ENCODE measurements at regions not wholly inside any gene's neighbourhood (a gene's known extent, or its start where the extent isn't known, plus 50 kb on each side); places are given as distances from the start of the nearest gene placed in this dataset.

DNA sequence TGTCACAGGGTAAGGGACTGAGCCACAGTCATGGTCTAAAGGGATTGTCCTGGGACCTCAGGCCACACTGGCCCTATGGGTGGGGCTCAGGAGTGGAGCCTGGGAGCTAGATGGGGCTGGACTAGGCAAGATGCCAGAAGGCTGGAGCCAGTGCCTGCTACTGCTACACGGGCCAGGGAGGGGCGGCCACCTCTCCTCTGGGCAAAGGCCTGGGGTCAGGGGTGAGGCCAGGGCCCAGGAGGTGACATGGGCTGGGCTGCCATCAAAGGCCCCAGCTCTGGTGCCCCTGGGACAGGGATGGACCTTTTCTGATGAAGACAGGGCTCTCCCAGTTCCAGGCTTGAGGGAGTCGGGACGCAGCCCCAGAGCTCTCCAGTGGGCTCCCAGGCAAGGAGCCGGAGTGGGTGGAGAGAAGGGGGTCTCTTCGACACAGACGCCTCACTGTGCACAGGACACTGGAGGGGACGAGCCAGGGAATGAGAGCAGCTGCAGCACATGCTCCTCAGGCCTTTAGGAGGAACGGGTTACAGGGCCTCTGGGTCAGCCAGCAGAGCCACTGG is 62.1 kb upstream of the IQSEC1 start:
- no peak for DNase-seq (ENCODE audit: low spot score)
- no peak overlapping the region for H3K27ac ChIP-seq
- no peaks in the 10 kb centered on the region for H3K9me3 ChIP-seq
- H3K36me3 ChIP-seq, result no peaks in the 10 kb centered on the region
- H3K27me3 ChIP-seq (replicated peaks; ENCODE audit: insufficient read depth), result no peaks in the 10 kb centered on the region
- H3K4me3 ChIP-seq, result no peak overlapping the region
- no peak for ATAC-seq (ENCODE audit: insufficient number of reproducible peaks, low FRiP score, low read depth)
- H3K4me1 ChIP-seq (ENCODE audit: control insufficient read depth in 1 of 2, low read depth in 2 of 2), result no peaks in the 10 kb centered on the region
- TF ChIP-seq, protein P1, sequence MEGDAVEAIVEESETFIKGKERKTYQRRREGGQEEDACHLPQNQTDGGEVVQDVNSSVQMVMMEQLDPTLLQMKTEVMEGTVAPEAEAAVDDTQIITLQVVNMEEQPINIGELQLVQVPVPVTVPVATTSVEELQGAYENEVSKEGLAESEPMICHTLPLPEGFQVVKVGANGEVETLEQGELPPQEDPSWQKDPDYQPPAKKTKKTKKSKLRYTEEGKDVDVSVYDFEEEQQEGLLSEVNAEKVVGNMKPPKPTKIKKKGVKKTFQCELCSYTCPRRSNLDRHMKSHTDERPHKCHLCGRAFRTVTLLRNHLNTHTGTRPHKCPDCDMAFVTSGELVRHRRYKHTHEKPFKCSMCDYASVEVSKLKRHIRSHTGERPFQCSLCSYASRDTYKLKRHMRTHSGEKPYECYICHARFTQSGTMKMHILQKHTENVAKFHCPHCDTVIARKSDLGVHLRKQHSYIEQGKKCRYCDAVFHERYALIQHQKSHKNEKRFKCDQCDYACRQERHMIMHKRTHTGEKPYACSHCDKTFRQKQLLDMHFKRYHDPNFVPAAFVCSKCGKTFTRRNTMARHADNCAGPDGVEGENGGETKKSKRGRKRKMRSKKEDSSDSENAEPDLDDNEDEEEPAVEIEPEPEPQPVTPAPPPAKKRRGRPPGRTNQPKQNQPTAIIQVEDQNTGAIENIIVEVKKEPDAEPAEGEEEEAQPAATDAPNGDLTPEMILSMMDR (IDR thresholded peaks at IDR 0.05), result no peak

DNA sequence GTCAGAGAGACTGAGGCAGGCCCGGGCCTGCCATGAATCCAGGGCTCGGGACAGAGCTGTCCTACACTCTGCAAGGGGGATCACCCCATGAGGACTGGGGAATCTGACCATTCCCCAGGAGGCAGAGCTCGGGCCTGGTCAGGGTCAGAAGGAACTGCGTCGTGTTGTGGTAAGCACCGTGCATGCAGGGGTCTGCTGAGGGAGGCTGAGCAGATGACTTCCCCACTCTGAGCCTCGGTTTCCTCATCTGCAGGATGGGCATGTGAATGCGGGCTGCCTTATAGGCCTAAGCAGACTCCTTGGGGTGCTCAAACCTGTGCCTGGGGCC is 61.6 kb upstream of the IQSEC1 start:
- H3K4me1 ChIP-seq (ENCODE audit: control insufficient read depth in 1 of 2, low read depth in 2 of 2), result no peaks in the 10 kb centered on the region
- no peaks in the 10 kb centered on the region for H3K27me3 ChIP-seq (replicated peaks; ENCODE audit: insufficient read depth)
- H3K27ac ChIP-seq, result no peak overlapping the region
- DNase-seq (ENCODE audit: low spot score), result no peak
- TF ChIP-seq, protein P1 (IDR thresholded peaks at IDR 0.05), result no peak
- no peak overlapping the region for H3K4me3 ChIP-seq
- ATAC-seq (ENCODE audit: insufficient number of reproducible peaks, low FRiP score, low read depth), result no peak
- no peaks in the 10 kb centered on the region for H3K36me3 ChIP-seq
- no peaks in the 10 kb centered on the region for H3K9me3 ChIP-seq

DNA sequence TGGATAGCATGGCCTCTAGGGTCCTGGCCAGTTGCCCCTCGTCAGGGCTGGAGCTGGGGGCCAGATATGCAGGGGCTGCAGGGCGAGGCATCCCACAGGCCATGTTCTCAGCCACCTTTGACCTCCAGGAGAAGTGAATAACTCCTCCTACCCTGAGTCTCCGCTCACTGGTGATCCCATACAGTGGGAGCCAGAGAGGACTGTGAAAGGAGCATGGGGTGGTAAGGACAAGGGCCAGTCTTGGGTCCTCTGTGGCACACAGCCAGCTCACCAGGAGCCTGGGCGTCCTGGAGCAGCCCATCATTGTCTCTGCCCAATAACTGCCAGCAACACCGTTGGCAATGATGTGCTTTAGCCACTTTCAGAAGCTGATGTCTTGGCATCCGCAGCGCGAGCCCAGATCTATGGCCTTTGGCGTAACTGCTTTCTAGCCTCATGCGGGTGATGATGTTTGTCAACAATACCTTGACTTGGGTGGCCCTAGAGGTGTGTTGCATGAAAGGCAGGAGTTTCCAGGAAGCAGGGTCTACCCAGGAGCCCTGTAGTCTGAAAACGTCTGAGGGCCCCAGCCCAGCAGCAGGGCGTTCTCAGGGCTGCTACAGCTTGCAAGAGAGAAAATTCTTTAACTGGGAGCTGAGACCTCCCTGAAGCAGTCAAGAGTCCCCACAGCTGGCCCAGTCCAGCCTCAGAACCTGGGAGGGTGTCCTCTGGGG is 61.1 kb upstream of the IQSEC1 start:
- Histone ChIP-seq H3K27me3 (replicated peaks; ENCODE audit: insufficient read depth) (no peaks in the 10 kb centered on the region), H3K36me3 (no peaks in the 10 kb centered on the region), H3K4me3 (no peak overlapping the region), H3K27ac (no peak overlapping the region), H3K4me1 (ENCODE audit: control insufficient read depth in 1 of 2, low read depth in 2 of 2) (no peaks in the 10 kb centered on the region), H3K9me3 (no peaks in the 10 kb centered on the region)
- TF ChIP-seq, protein P1 (IDR thresholded peaks at IDR 0.05), result no peak
- DNase-seq (ENCODE audit: low spot score), result no peak
- ATAC-seq (ENCODE audit: insufficient number of reproducible peaks, low FRiP score, low read depth), result no peak

DNA sequence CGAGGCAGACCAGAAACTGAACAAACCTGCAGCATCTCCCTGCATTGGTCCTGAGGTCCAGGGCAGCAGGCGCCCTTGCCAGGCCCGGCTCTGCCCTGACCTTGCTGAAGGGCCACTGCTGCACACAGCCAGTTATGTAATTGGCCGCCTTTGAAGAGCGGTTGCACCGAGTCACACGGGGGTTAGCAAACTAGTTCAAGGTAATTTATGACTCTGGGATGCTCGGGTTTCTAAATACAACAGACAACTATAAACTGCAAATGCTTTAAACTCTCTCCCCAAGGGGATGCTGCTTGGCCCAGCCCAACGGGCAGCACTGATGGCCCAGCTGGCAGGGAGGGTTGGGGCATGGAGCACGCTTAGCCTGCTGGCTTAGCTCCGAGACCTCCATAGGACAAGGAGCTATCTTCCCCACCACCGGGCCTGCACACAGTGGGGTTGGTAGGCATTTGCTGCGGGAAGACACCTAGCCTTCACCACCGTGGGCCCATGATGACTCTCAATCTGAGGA is 60.3 kb upstream of the IQSEC1 start:
- Histone ChIP-seq H3K4me1 (ENCODE audit: control insufficient read depth in 1 of 2, low read depth in 2 of 2) (no peaks in the 10 kb centered on the region), H3K9me3 (no peaks in the 10 kb centered on the region), H3K27me3 (replicated peaks; ENCODE audit: insufficient read depth) (no peaks in the 10 kb centered on the region), H3K4me3 (no peak overlapping the region), H3K36me3 (no peaks in the 10 kb centered on the region), H3K27ac (no peak overlapping the region)
- ATAC-seq (ENCODE audit: insufficient number of reproducible peaks, low FRiP score, low read depth) (no peak), DNase-seq (ENCODE audit: low spot score) (no peak)
- TF ChIP-seq, protein P1 (IDR thresholded peaks at IDR 0.05), result no peak

DNA sequence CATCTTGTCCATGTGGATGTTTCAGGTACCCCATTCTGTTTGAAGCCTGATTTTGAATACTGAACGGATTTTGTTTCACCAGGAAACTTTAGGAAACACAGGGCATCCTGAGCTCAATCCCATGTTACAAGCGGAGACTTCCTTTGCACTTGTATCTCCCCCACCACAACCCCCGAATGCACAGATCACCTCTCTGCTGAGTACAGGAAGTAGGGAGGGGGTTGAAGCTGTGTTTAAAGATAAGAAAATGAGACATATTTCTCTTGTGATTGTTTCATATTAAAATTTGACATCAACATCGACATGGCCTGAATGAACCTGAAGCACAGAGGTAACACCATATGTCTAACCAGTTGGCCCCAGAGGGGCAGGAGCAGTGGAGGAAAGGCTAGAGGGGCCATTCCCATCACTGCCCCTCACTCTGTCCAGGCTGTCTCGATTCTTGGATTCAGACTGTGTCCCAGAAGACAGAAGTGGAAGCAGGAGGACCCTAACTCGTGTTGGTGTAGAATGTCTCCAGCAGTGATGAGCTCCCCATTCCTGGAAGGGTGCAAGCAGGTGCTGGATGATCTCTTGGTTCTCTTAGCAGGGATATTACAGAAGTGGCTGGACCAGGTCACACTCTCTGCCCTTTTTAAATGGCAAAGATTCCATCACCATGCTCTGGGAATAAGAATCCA is 59.6 kb upstream of the IQSEC1 start:
- TF ChIP-seq, protein P1 (IDR thresholded peaks at IDR 0.05), result no peak
- no peak overlapping the region for H3K27ac ChIP-seq
- DNase-seq (ENCODE audit: low spot score) (no peak), ATAC-seq (ENCODE audit: insufficient number of reproducible peaks, low FRiP score, low read depth) (no peak)
- no peaks in the 10 kb centered on the region for H3K9me3 ChIP-seq
- H3K36me3 ChIP-seq, result no peaks in the 10 kb centered on the region
- no peak overlapping the region for H3K4me3 ChIP-seq
- no peaks in the 10 kb centered on the region for H3K27me3 ChIP-seq (replicated peaks; ENCODE audit: insufficient read depth)
- H3K4me1 ChIP-seq (ENCODE audit: control insufficient read depth in 1 of 2, low read depth in 2 of 2), result no peaks in the 10 kb centered on the region
